PC-3 (cell line): ENCODE measurements at regions not wholly inside any gene's neighbourhood (a gene's known extent, or its start where the extent isn't known, plus 50 kb on each side); places are given as distances from the start of the nearest gene placed in this dataset.

Source experiments
- ATAC-seq: fragments of 200-7000 bp; cut with Tn5 transposase; 2 replicates; pipeline ENCODE4 v1.9.1; 2020; ENCODE audit warnings: mild to moderate bottlenecking, moderate library complexity
- BruUV-seq: library from RNA; stranded (reverse); fragments of 400-500 nt; replicated peaks from 2 replicates; lab custom pipeline; 2021; lab: Mats Ljungman, UMichigan
- CTCF ChIA-PET: fragments of 300-600 bp; sonication (Branson Sonifier 250); formaldehyde crosslinking; loops from one replicate; lab custom pipeline; 2022; ENCODE audit warnings: antibody characterized with exemption; lab: Charles Lee
- POLR2A ChIA-PET: fragments of 300-600 bp; sonication (Branson Sonifier 250); formaldehyde crosslinking; loops from one replicate; lab custom pipeline; 2022; ENCODE audit warnings: antibody characterized with exemption; ENCODE audit not compliant: unreplicated experiment; lab: Charles Lee
- DNase-seq: peaks from one replicate; pipeline ENCODE4 v3.0.0-alpha.2; 2015
- H2AFZ ChIP-seq: fragments of 300-600 bp; sonication (generic); 2 replicates; pipeline ENCODE4 v1.6.0; 2016; ENCODE audit warnings: antibody characterized with exemption, low read length
- H3F3A ChIP-seq: fragments of 300-600 bp; sonication (generic); one replicate; pipeline ENCODE4 v1.6.0; 2017; ENCODE audit warnings: antibody characterized with exemption, low read length, control low read depth, mild to moderate bottlenecking; ENCODE audit not compliant: unreplicated experiment
- H3K27ac ChIP-seq: fragments of 300-600 bp; sonication (generic); 2 replicates; pipeline ENCODE4 v1.5.1; 2016; ENCODE audit warnings: mild to moderate bottlenecking, low read length
- H3K27me3 ChIP-seq: fragments of 300-600 bp; sonication (generic); 2 replicates; pipeline ENCODE4 v1.6.1; 2016; ENCODE audit warnings: low read length, mixed read lengths
- H3K36me3 ChIP-seq: fragments of 300-600 bp; sonication (generic); 2 replicates; pipeline ENCODE4 v1.6.1; 2016; ENCODE audit warnings: low read depth, mixed run types, low read length, mixed read lengths
- H3K4me1 ChIP-seq: fragments of 300-600 bp; sonication (generic); 2 replicates; pipeline ENCODE4 v1.5.1; 2016; ENCODE audit warnings: low read length; ENCODE audit not compliant: insufficient read depth
- H3K4me2 ChIP-seq: fragments of 300-600 bp; sonication (generic); 2 replicates; pipeline ENCODE4 v1.6.0; 2016; ENCODE audit warnings: low read length
- H3K4me3 ChIP-seq: fragments of 300-600 bp; sonication (generic); 2 replicates; pipeline ENCODE4 v1.5.1; 2016; ENCODE audit warnings: mild to moderate bottlenecking, low read length, mixed read lengths
- H3K79me2 ChIP-seq: fragments of 300-600 bp; sonication (generic); 2 replicates; pipeline ENCODE4 v1.6.1; 2017; ENCODE audit warnings: low read length, mixed read lengths
- H3K9ac ChIP-seq: fragments of 300-600 bp; sonication (generic); 2 replicates; pipeline ENCODE4 v1.6.0; 2016; ENCODE audit warnings: mild to moderate bottlenecking, low read length
- H3K9me2 ChIP-seq: fragments of 300-600 bp; sonication (generic); replicated peaks from 2 replicates; pipeline ENCODE4 v1.6.1; 2016; ENCODE audit warnings: mixed run types, low read length, mixed read lengths
- H3K9me3 ChIP-seq: fragments of 300-600 bp; sonication (generic); 2 replicates; pipeline ENCODE4 v1.6.1; 2016; ENCODE audit warnings: low read length, mixed read lengths
- H4K20me1 ChIP-seq: fragments of 300-600 bp; sonication (generic); 2 replicates; pipeline ENCODE4 v1.6.1; 2016; ENCODE audit warnings: low read length, mixed read lengths
- EZH2 ChIP-seq: fragments of 300-600 bp; sonication (generic); IDR thresholded peaks from one replicate; pipeline ENCODE4 v1.6.1; 2017; ENCODE audit warnings: antibody characterized with exemption, mild to moderate bottlenecking, low read length; ENCODE audit not compliant: unreplicated experiment
- EZH2phosphoT487 ChIP-seq: fragments of 300-600 bp; sonication (generic); IDR thresholded peaks from 2 replicates; pipeline ENCODE4 v1.6.1; 2018; ENCODE audit warnings: mild to moderate bottlenecking, antibody characterized with exemption, low read length, borderline replicate concordance
- intact Hi-C: fragments of 100-400 bp; cut with micrococcal nuclease; formaldehyde crosslinking; loops from 2 replicates; pipeline ENCODE4 v1.9.0; 2023
- TF ChIP-seq, protein P1 (sequence below): fragments of 300-600 bp; sonication (generic); conservative IDR thresholded peaks from 2 replicates; pipeline ENCODE4 v1.5.1; 2017; ENCODE audit warnings: antibody characterized with exemption, low read depth, mild to moderate bottlenecking, low read length

DNA sequence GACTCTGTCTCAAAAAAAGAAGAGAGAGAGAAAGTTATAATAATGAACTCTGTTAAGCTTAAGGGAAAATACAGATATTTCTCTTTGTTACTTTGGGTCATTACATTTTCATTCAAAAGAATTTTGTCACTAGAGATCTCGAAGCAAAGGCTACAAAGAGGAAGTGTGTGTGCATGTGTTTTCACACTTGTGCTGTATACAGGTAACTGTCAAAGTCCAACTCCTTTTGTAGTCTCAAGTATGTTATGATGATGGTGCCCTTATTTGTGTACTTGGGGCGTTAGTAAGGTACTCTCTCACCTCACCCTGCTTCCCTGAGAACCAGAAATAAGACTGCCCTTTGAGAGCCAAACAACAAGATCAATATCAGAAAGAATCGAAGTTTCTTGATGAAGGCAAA lies 152.9 kb upstream of the ZNF644 start:
- no peak overlapping the region for H3K27ac ChIP-seq
- no peak for DNase-seq
- no peaks in the 10 kb centered on the region for H3K36me3 ChIP-seq
- no peaks in the 10 kb centered on the region for H3K4me1 ChIP-seq
- H2AFZ ChIP-seq = no peak overlapping the region
- H3F3A ChIP-seq = no peaks in the 10 kb centered on the region
- peaks cover 75% of the 10 kb centered on the region for H3K27me3 ChIP-seq
- no peak for TF ChIP-seq EZH2phosphoT487
- no peak for TF ChIP-seq EZH2
- TF ChIP-seq, protein P1, sequence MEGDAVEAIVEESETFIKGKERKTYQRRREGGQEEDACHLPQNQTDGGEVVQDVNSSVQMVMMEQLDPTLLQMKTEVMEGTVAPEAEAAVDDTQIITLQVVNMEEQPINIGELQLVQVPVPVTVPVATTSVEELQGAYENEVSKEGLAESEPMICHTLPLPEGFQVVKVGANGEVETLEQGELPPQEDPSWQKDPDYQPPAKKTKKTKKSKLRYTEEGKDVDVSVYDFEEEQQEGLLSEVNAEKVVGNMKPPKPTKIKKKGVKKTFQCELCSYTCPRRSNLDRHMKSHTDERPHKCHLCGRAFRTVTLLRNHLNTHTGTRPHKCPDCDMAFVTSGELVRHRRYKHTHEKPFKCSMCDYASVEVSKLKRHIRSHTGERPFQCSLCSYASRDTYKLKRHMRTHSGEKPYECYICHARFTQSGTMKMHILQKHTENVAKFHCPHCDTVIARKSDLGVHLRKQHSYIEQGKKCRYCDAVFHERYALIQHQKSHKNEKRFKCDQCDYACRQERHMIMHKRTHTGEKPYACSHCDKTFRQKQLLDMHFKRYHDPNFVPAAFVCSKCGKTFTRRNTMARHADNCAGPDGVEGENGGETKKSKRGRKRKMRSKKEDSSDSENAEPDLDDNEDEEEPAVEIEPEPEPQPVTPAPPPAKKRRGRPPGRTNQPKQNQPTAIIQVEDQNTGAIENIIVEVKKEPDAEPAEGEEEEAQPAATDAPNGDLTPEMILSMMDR = no peak
- CTCF ChIA-PET = no interaction called here
- BruUV-seq = no TSS peak
- no peaks in the 10 kb centered on the region for H4K20me1 ChIP-seq
- no peak overlapping the region for H3K9ac ChIP-seq
- no peak for ATAC-seq
- POLR2A ChIA-PET = no interaction called here
- no peaks in the 10 kb centered on the region for H3K9me3 ChIP-seq
- no peak overlapping the region for H3K4me3 ChIP-seq
- no peaks in the 10 kb centered on the region for H3K9me2 ChIP-seq
- H3K4me2 ChIP-seq = no peak overlapping the region
- no peaks in the 10 kb centered on the region for H3K79me2 ChIP-seq
- intact Hi-C loops = no loop called here

DNA sequence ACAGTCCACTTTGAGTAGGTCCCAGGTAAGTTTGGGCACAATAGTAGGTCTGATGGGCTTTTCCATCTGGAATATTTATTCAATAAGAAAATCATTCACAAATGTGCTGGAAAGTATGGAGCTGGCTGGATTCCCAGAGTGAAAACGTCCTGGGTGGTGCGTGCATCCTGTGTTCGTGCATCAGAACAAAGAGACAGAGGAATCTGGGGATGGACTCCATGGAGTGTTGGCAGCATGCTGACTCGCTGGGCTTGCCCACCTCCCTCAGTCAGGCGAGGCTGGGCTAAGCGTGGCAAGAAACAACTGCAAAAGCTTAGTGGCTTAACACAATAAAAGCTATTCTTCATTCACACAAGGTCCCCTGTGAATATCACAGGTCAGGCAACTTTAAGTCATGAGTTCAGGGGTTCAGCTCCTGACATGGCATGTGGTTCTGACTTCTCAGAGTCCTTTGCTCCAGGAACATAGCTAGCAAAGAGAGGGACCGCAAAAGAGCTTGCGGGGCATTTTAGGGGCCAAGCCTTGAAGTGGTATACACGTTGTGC lies 151.6 kb upstream of the ZNF644 start:
- Histone ChIP-seq H3K9me2 (no peaks in the 10 kb centered on the region), H3K79me2 (no peaks in the 10 kb centered on the region), H2AFZ (no peak overlapping the region), H3K9ac (no peak overlapping the region), H3K4me2 (no peak overlapping the region), H3F3A (no peaks in the 10 kb centered on the region), H3K36me3 (no peaks in the 10 kb centered on the region), H3K4me3 (no peak overlapping the region), H3K9me3 (no peaks in the 10 kb centered on the region), H3K27me3 (peaks cover 75% of the 10 kb centered on the region), H3K27ac (no peak overlapping the region), H3K4me1 (no peaks in the 10 kb centered on the region), H4K20me1 (no peaks in the 10 kb centered on the region)
- no TSS peak for BruUV-seq
- TF ChIP-seq EZH2 (no peak), EZH2phosphoT487 (no peak)
- TF ChIP-seq, protein P1 = no peak
- CTCF ChIA-PET = no interaction called here
- no peak for DNase-seq
- no peak for ATAC-seq
- POLR2A ChIA-PET = no interaction called here
- intact Hi-C loops = no loop called here

DNA sequence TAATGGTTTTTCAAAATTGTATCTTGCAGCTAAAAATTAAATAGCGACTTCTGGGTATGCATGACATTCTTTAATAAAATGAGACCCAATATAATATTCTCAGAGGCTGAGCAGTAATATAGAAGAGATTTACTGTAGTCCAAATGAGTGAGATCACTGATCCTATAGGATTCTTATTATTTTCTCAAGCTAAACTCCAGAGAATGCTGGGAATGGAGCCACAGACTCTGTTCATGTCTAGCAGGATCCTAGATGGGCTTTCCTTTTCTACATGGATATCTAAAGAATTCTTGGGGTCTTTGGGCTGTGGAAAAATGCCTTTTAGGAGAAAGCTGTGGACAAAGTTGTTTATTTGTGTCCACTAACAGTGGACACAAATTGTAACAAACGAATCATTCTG lies 150.7 kb upstream of the ZNF644 start:
- no TSS peak for BruUV-seq
- no peaks in the 10 kb centered on the region for H3K79me2 ChIP-seq
- ChIA-PET POLR2A (interaction anchor here (0.5 kb wide), 1 partner anchor 150 kb away, joined by 3 read pairs; no protein-coding TSS in a partner anchor), CTCF (no interaction called here)
- intact Hi-C loops = no loop called here
- no peak overlapping the region for H3K4me2 ChIP-seq
- peaks cover 68% of the 10 kb centered on the region for H3K27me3 ChIP-seq
- no peaks in the 10 kb centered on the region for H3K9me3 ChIP-seq
- no peaks in the 10 kb centered on the region for H3K36me3 ChIP-seq
- no peak for ATAC-seq
- H3K4me3 ChIP-seq = no peak overlapping the region
- no peak overlapping the region for H3K9ac ChIP-seq
- H3F3A ChIP-seq = no peaks in the 10 kb centered on the region
- H3K4me1 ChIP-seq = no peaks in the 10 kb centered on the region
- no peaks in the 10 kb centered on the region for H4K20me1 ChIP-seq
- DNase-seq = no peak
- no peak overlapping the region for H2AFZ ChIP-seq
- TF ChIP-seq EZH2 (no peak), EZH2phosphoT487 (no peak)
- TF ChIP-seq, protein P1 = no peak
- H3K9me2 ChIP-seq = no peaks in the 10 kb centered on the region
- H3K27ac ChIP-seq = no peak overlapping the region
